ENCODE measurements at regions not wholly inside any gene's neighbourhood (a gene's known extent, or its start where the extent isn't known, plus 50 kb on each side); places are given as distances from the start of the nearest gene placed in this dataset.

GRCh38 chr5:167283691-167284090 is 1007.8 kb upstream of the WWC1 start:
- Histone ChIP-seq H3K27ac (no peak overlapping the region), H3K9me3 (no peaks in the 10 kb centered on the region), H3K4me3 (no peak overlapping the region), H3K36me3 (no peaks in the 10 kb centered on the region), H3K27me3 (no peaks in the 10 kb centered on the region), H3K4me1 (no peaks in the 10 kb centered on the region)
- no peak for TF ChIP-seq CTCF (IDR thresholded peaks at IDR 0.05)
- no peak for DNase-seq (ENCODE audit: low spot score)

GRCh38 chr5:167284222-167284890 is 1007.1 kb upstream of the WWC1 start:
- H3K36me3 ChIP-seq: no peaks in the 10 kb centered on the region
- no peaks in the 10 kb centered on the region for H3K27me3 ChIP-seq
- H3K4me3 ChIP-seq: no peak overlapping the region
- no peaks in the 10 kb centered on the region for H3K4me1 ChIP-seq
- no peak for DNase-seq (ENCODE audit: low spot score)
- H3K27ac ChIP-seq: no peak overlapping the region
- TF ChIP-seq CTCF (IDR thresholded peaks at IDR 0.05): no peak
- no peaks in the 10 kb centered on the region for H3K9me3 ChIP-seq

- no peaks in the 10 kb centered on the region for H3K4me1 ChIP-seq
- TF ChIP-seq CTCF (IDR thresholded peaks at IDR 0.05): no peak
- H3K4me3 ChIP-seq: no peak overlapping the region
- H3K36me3 ChIP-seq: no peaks in the 10 kb centered on the region
- H3K9me3 ChIP-seq: no peaks in the 10 kb centered on the region
- DNase-seq (ENCODE audit: low spot score): no peak
- H3K27me3 ChIP-seq: no peaks in the 10 kb centered on the region
- H3K27ac ChIP-seq: no peak overlapping the region
These were observed 1005.9 kb upstream of the WWC1 start for GRCh38 chr5:167285591-167285990.

GRCh38 chr5:167286891-167287290 is 1004.6 kb upstream of the WWC1 start:
- DNase-seq (ENCODE audit: low spot score): no peak
- Histone ChIP-seq H3K9me3 (no peaks in the 10 kb centered on the region), H3K27ac (no peak overlapping the region), H3K36me3 (no peaks in the 10 kb centered on the region), H3K27me3 (no peaks in the 10 kb centered on the region), H3K4me3 (no peak overlapping the region), H3K4me1 (no peaks in the 10 kb centered on the region)
- TF ChIP-seq CTCF (IDR thresholded peaks at IDR 0.05): no peak

GRCh38 chr5:167290478-167290877 is 1001.0 kb upstream of the WWC1 start:
- no peaks in the 10 kb centered on the region for H3K36me3 ChIP-seq
- H3K27ac ChIP-seq: no peak overlapping the region
- no peaks in the 10 kb centered on the region for H3K27me3 ChIP-seq
- no peaks in the 10 kb centered on the region for H3K4me1 ChIP-seq
- no peaks in the 10 kb centered on the region for H3K9me3 ChIP-seq
- TF ChIP-seq CTCF (IDR thresholded peaks at IDR 0.05): no peak
- H3K4me3 ChIP-seq: no peak overlapping the region
- DNase-seq (ENCODE audit: low spot score): no peak
